Caco-2 (cell line): ENCODE measurements at regions not wholly inside any gene's neighbourhood (a gene's known extent, or its start where the extent isn't known, plus 50 kb on each side); places are given as distances from the start of the nearest gene placed in this dataset.

Experiments
- BruUV-seq: library from RNA; stranded (reverse); fragments of 400-500 nt; replicated peaks from 2 replicates; lab custom pipeline; 2021; lab: Mats Ljungman, UMichigan
- CTCF ChIA-PET: fragments of 300-600 bp; sonication (Branson Sonifier 250); formaldehyde crosslinking; loops from one replicate; lab custom pipeline; 2022; ENCODE audit warnings: antibody characterized with exemption; lab: Charles Lee
- POLR2A ChIA-PET: fragments of 300-600 bp; sonication (Branson Sonifier 250); formaldehyde crosslinking; loops from one replicate; lab custom pipeline; 2022; ENCODE audit warnings: antibody characterized with exemption; lab: Charles Lee
- DNase-seq, 2 experiments: peaks; one replicate each; pipeline versions ENCODE4 v3.0.0 to v3.0.0-alpha.2; 2020 to 2022
- H3K27me3 ChIP-seq: replicated peaks from 2 replicates; pipeline ENCODE4 v1.6.0; 2011; ENCODE audit warnings: low read length; ENCODE audit not compliant: control insufficient read depth, insufficient read depth
- H3K36me3 ChIP-seq: 2 replicates; pipeline ENCODE4 v1.5.1; 2011; ENCODE audit warnings: low read length; ENCODE audit not compliant: control insufficient read depth, insufficient read depth
- H3K4me1 ChIP-seq: fragments of 250-450 bp; sonication (Bioruptor Pico); 2 replicates; pipeline ENCODE4 v1.5.1; 2020; ENCODE audit warnings: mild to moderate bottlenecking
- H3K4me3 ChIP-seq: 2 replicates; pipeline ENCODE4 v1.5.1; 2011; ENCODE audit warnings: low read depth, mild to moderate bottlenecking, control low read depth, low read length
- H3K9me3 ChIP-seq: fragments of 250-450 bp; sonication (Bioruptor Pico); 2 replicates; pipeline ENCODE4 v1.5.1; 2020; ENCODE audit warnings: mild to moderate bottlenecking, moderate library complexity
- H3K27ac Mint-ChIP-seq: one replicate; pipeline ENCODE4 v1.8.0; 2022; ENCODE audit warnings: mixed read lengths; ENCODE audit not compliant: unreplicated experiment
- H3K27me3 Mint-ChIP-seq: one replicate; pipeline ENCODE4 v1.8.0; 2022; ENCODE audit warnings: mixed read lengths; ENCODE audit not compliant: insufficient read depth, unreplicated experiment
- H3K36me3 Mint-ChIP-seq: one replicate; pipeline ENCODE4 v1.8.0; 2022; ENCODE audit warnings: mild to moderate bottlenecking, mixed read lengths; ENCODE audit not compliant: insufficient read depth, unreplicated experiment
- H3K4me1 Mint-ChIP-seq: one replicate; pipeline ENCODE4 v1.8.0; 2022; ENCODE audit warnings: low read depth, mixed read lengths; ENCODE audit not compliant: unreplicated experiment
- H3K4me3 Mint-ChIP-seq: one replicate; pipeline ENCODE4 v1.8.0; 2022; ENCODE audit warnings: mild to moderate bottlenecking, moderate library complexity, mixed read lengths; ENCODE audit not compliant: unreplicated experiment
- H3K9me3 Mint-ChIP-seq: one replicate; pipeline ENCODE4 v1.8.0; 2022; ENCODE audit warnings: mixed read lengths; ENCODE audit not compliant: unreplicated experiment
- intact Hi-C: fragments of 100-400 bp; cut with micrococcal nuclease; formaldehyde crosslinking; loops from one replicate; pipeline ENCODE4 v1.10.0; 2022; ENCODE audit not compliant: unreplicated experiment
- TF ChIP-seq, protein P1 (sequence below), 2 experiments: fragments of 200-600 bp in 1 of 2; IDR thresholded peaks; 1 replicate in 1 of 2; 2 replicates in 1 of 2; pipeline versions ENCODE4 v1.5.1 to v1.8.0; 2011 to 2022; ENCODE audit warnings: antibody characterized with exemption in 1 of 2, control low read depth in 1 of 2, inconsistent platforms in 1 of 2, low read depth in 1 of 2, low read length in 1 of 2, mild to moderate bottlenecking in 1 of 2, moderate library complexity in 1 of 2; ENCODE audit not compliant: insufficient read depth in 1 of 2, severe bottlenecking in 1 of 2, unreplicated experiment in 1 of 2

DNA sequence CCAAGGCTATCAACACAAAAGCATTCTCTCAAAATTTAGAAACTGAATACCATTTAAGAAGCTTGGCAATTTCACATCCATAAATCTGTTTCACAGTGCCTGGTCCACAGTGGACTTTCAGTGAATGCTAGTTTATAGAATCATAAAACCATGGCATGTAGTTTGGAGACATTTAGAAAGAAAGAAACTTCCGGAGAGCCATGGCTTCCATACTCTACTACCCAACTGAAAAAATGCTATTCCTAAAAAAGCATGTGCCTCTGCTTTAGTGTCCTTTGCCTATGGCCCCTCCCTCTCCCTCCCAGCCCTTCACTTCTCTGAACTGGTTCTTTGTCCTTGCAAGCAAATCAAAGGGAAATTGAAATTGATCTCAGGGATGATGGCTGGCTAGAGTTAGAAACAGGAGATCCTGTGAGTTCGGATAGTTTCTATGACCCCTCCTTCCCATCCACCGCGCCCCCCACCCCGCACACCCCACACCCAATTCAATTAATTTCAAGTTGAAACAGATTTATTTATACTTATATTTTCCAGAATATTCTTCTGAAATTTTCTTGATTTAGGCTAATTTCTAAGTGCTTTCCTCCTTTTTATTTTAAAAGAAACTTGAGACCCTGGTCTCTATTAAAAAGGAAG, 248.3 kb downstream of the TRIB2 start:
- no peaks in the 10 kb centered on the region for H3K9me3 ChIP-seq
- TF ChIP-seq, protein P1, sequence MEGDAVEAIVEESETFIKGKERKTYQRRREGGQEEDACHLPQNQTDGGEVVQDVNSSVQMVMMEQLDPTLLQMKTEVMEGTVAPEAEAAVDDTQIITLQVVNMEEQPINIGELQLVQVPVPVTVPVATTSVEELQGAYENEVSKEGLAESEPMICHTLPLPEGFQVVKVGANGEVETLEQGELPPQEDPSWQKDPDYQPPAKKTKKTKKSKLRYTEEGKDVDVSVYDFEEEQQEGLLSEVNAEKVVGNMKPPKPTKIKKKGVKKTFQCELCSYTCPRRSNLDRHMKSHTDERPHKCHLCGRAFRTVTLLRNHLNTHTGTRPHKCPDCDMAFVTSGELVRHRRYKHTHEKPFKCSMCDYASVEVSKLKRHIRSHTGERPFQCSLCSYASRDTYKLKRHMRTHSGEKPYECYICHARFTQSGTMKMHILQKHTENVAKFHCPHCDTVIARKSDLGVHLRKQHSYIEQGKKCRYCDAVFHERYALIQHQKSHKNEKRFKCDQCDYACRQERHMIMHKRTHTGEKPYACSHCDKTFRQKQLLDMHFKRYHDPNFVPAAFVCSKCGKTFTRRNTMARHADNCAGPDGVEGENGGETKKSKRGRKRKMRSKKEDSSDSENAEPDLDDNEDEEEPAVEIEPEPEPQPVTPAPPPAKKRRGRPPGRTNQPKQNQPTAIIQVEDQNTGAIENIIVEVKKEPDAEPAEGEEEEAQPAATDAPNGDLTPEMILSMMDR (IDR thresholded peaks at IDR 0.05; ENCODE audit: insufficient read depth in 1 of 2, low read depth in 1 of 2, low read length in 1 of 2, severe bottlenecking in 1 of 2, unreplicated experiment in 1 of 2): no peak
- H3K9me3 Mint-ChIP-seq: no peaks in the 10 kb centered on the region
- intact Hi-C loops: no loop called here
- no peak overlapping the region for H3K4me3 Mint-ChIP-seq
- peaks cover 7% of the 10 kb centered on the region for H3K27me3 Mint-ChIP-seq
- H3K36me3 ChIP-seq: no peaks in the 10 kb centered on the region
- CTCF ChIA-PET: no interaction called here
- DNase-seq: no peak
- POLR2A ChIA-PET: no interaction called here
- no peaks in the 10 kb centered on the region for H3K27me3 ChIP-seq
- H3K4me1 Mint-ChIP-seq: no peaks in the 10 kb centered on the region
- no TSS peak for BruUV-seq
- H3K4me1 ChIP-seq: no peaks in the 10 kb centered on the region
- H3K4me3 ChIP-seq: no peak overlapping the region
- H3K36me3 Mint-ChIP-seq: no peaks in the 10 kb centered on the region
- no peak overlapping the region for H3K27ac Mint-ChIP-seq

DNA sequence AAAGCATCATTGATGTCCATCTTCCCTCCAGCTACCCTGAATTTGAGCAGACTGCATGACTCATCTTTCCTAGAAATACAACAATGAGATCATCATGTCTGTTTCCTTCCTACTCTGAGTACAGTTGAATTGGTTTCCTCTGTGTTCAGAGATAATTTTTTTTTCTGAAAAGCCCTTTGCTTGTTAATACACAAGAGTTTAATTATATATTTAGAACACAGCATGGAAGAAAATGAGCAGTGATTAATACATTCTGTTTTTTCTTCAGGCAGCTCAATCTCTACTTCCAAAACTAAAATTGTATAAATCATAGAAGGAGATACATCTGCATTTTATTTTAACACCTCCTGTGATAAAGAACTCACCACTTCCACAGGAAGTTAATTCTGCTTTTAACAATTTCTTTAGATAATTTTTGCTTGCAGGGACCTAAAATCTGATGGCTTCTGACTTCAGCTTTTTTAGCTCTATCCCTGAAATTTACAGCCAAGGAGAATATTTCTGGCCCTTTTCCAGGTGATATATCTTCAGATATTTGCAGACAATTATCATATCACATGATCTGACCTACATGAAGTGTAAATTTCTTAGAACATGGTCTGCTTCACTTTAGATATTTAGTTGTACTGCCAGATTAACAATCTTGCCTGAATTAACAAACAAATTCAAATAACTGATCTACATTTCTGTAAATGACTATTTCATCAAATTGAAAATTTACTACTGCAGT, 249.0 kb downstream of the TRIB2 start:
- no peak overlapping the region for H3K27ac Mint-ChIP-seq
- Histone ChIP-seq H3K4me1 (no peaks in the 10 kb centered on the region), H3K9me3 (no peaks in the 10 kb centered on the region), H3K4me3 (no peak overlapping the region), H3K27me3 (no peaks in the 10 kb centered on the region), H3K36me3 (no peaks in the 10 kb centered on the region)
- H3K27me3 Mint-ChIP-seq: peaks cover 7% of the 10 kb centered on the region
- no peaks in the 10 kb centered on the region for H3K36me3 Mint-ChIP-seq
- no peak overlapping the region for H3K4me3 Mint-ChIP-seq
- no peak for DNase-seq
- TF ChIP-seq, protein P1 (IDR thresholded peaks at IDR 0.05; ENCODE audit: insufficient read depth in 1 of 2, low read depth in 1 of 2, low read length in 1 of 2, severe bottlenecking in 1 of 2, unreplicated experiment in 1 of 2): no peak
- no peaks in the 10 kb centered on the region for H3K4me1 Mint-ChIP-seq
- no peaks in the 10 kb centered on the region for H3K9me3 Mint-ChIP-seq
- BruUV-seq: no TSS peak
- ChIA-PET CTCF (no interaction called here), POLR2A (no interaction called here)
- intact Hi-C loops: no loop called here

DNA sequence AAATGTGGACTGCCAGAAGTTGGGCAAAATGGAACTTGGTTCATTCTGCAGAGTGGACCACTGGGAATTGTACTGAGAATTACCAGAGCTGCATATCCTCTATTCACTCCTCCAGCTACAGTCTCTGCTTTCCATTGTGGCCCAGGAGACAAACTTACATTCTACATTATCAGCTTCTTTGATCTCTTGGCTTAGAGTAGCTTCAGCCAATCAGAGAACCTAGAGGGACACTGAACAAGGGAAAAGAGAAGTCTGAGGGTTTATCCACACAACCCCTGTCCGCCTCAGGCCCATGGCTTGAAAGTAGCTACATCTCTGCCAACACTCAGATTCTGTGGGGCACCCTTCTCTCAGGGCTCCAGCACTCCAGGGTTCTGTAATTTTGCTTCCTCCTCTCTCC, 251.1 kb downstream of the TRIB2 start:
- Mint-ChIP-seq H3K27me3 (peaks cover 7% of the 10 kb centered on the region), H3K4me3 (no peak overlapping the region), H3K4me1 (no peaks in the 10 kb centered on the region), H3K36me3 (no peaks in the 10 kb centered on the region), H3K27ac (no peak overlapping the region), H3K9me3 (no peaks in the 10 kb centered on the region)
- Histone ChIP-seq H3K36me3 (no peaks in the 10 kb centered on the region), H3K4me1 (0 out of 2 replicates have a peak, but pooled peaks cover 3% of the 10 kb centered on the region), H3K27me3 (no peaks in the 10 kb centered on the region), H3K4me3 (no peak overlapping the region), H3K9me3 (no peaks in the 10 kb centered on the region)
- POLR2A ChIA-PET: no interaction called here
- CTCF ChIA-PET: no interaction called here
- no peak for DNase-seq
- BruUV-seq: no TSS peak
- TF ChIP-seq, protein P1 (IDR thresholded peaks at IDR 0.05; ENCODE audit: insufficient read depth in 1 of 2, low read depth in 1 of 2, low read length in 1 of 2, severe bottlenecking in 1 of 2, unreplicated experiment in 1 of 2): no peak
- intact Hi-C loops: no loop called here
